Central memory CD4-positive, alpha-beta T cell (primary cell): ENCODE measurements at regions not wholly inside any gene's neighbourhood (a gene's known extent, or its start where the extent isn't known, plus 50 kb on each side); places are given as distances from the start of the nearest gene placed in this dataset.

Source experiments
- DNase-seq: peaks from one replicate; pipeline ENCODE4 v3.0.0; 2022

GRCh38 chr17:72212041-72212440, 91.2 kb downstream of the SOX9 start:
- no peak for DNase-seq

DNA sequence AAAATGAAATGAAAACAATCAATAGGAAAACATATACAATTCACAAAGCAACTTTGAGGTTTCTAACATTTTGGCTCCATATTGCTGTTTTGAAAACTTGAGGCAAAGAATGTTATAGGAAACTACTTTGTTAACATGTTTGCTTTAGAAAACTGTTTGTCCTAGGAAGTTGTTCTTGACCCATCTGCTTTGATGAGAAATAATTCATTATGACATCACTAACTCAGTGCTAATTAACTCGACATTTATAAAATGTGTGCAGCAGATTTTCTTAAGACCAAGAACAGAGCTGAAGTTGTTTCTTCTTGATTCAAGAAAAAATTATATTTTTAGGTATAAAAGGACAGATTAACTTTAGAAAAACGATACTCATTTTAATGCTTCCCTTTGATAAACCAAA, 94.7 kb downstream of the SOX9 start:
- DNase-seq: no peak

GRCh38 chr17:72215928-72216327, 95.1 kb downstream of the SOX9 start:
- no peak for DNase-seq

DNA sequence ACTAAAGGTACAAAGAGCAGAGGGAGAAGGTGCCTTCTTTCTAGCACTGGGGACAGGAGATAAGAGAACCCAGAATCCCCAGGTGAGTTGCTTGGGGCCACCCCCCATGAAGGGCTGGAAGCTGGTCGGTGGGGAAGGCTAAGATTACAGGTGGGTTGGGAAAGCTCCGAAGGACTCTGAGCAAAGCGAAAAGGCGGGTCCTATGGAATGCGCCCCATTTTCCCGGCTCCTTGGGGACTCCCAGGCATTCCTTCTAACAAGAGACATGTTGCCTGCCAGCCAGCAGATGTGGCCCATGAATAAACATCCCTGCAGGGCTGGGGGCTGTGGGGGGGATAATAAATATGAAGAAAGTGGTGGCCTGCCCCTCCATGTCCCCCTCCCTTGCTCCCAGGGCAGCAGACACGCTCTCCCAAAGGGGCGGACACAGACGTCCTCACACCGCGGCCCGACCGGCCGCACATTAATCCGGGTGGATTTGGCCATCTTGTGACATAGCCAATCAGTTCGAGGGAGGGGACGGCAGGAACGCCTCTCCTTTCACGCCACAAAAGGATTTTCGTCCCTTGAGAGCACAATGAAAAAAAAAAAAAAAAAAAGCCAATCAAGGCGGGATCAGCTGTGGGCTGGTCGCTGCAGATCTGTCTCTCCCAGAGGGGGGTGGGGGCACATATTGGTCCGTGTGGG, 98.5 kb downstream of the SOX9 start:
- DNase-seq: no peak

GRCh38 chr17:72219824-72220493, 99.1 kb downstream of the SOX9 start:
- no peak for DNase-seq

GRCh38 chr17:72222661-72223380, 102.0 kb downstream of the SOX9 start:
- DNase-seq: no peak

DNA sequence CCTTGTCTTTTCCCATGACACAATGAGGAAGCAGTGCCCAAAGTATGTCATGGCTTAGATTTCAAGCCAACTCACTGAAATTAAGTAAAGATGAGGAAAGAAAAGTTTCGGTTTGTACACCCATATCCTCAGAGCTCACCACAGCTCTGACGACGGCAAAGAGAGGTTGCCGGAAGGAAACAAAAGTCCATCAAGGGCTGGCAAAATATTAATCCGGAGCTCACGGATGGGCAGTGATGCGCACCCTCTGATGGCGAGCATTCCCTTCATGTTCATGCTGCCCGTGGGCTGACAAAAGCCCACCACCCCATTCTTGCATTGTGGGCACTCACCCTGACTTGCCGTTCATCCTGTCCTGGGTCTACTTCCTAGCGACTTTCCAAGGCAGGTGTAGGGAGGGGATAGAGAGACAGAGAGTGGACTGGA, 103.1 kb downstream of the SOX9 start:
- no peak for DNase-seq

DNA sequence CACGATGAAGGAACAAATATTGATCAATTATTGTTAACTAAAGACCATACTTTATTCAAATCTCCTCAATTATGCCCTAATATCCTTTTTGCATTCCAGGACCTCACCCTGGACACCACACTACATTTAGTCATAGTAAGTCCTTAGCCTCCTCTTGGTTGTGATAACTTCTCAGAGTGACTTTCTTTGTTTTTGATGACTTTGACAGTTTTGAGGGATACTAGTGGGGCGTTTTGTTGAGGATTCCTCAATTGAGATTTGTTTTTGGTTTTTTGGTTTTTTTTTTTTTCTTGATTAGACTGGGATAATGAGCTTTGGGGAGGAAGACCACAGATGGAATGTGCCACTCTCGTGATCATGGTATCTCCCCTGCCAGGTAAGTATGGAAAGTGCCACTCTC, 105.5 kb downstream of the SOX9 start:
- no peak for DNase-seq

DNA sequence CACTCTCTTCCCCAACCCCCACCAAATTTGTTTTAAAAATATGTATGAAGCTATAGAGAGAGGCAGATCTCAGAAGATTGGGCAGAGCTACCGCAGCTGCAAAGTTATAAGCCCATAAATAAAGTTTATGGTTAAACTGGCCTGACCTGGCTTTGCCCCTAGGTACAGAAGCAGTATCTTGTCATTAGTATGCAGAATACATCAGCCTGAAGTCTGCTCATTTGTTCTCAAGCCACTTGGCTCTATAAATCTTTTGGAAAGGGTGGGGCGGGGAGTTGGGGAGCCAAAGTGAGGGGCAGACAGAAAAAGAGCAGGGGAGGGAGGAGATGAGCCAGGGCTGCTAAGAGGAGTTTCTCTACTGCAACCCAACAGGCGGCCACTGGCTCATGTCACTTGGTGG, 113.2 kb downstream of the SOX9 start:
- no peak for DNase-seq

GRCh38 chr17:72234985-72235384, 114.2 kb downstream of the SOX9 start:
- no peak for DNase-seq

- DNase-seq: no peak
Measured at GRCh38 chr17:72236980-72237633, 116.3 kb downstream of the SOX9 start.

DNA sequence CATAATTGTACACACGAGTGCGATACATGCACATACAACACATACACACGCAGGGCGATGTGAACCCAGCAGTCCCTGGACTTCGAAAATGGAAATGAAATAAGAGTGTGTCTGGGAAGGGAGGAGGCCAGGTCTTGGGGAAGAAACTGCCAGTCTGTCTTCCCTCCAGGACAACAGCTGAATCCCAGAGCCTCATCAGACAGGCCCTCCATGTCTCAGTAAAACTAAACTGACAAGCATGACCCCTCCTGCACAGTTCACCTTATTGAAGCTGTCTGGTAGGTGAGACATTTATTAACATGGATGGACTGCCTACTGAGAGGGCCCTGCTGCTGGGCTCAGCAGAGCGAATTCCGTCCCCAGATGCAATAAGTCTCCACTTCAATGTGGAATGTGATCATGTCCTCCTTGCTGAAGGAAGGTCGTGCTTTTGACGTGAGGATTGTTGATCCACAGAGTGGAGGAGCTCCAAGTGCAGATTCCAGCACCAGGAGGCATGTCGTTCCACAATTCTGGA, 117.4 kb downstream of the SOX9 start:
- DNase-seq: no peak

DNA sequence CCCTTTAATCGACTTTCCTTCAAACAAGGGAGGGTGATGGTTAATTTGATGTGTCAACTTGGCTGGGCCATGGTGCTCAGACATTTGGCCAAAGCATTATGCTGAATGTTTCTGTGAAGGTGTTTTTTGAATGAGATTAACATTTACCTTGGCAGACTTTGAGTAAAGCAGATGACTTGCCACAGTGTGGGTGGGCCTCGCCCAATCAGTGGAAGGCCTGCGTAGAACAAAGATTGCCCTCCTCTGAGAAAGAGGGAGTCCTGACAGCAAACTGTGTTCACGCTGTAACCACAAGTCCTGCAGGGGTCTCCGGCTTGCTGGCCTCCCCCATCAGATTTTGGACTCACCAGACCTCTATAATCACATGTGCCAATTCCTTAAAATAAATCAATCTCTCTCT, 118.7 kb downstream of the SOX9 start:
- DNase-seq: no peak

GRCh38 chr17:72240333-72240732, 119.5 kb downstream of the SOX9 start:
- DNase-seq: no peak

GRCh38 chr17:72244494-72244893, 123.7 kb downstream of the SOX9 start:
- no peak for DNase-seq

- DNase-seq: no peak
Measured at GRCh38 chr17:72244956-72245355, 124.1 kb downstream of the SOX9 start.

DNA sequence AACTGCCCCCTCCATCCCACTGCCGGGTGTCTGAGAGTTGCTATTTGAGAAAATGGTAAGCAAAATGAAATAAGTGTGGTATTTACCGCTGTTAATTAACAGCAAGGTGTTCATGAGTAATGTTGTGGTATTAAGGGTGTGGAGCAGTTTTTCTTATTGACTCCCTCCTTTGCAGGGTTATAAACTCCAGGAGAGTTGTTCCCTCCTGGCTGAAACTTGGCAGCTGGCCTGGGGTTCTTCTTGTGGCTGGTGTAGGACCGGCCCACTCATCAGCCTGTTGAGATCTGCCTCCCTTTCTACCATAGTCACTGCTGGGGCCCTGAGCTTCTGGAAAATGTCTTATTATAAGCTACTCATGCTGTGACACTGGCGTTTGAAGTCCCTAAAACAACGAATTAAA, 128.6 kb downstream of the SOX9 start:
- no peak for DNase-seq

DNA sequence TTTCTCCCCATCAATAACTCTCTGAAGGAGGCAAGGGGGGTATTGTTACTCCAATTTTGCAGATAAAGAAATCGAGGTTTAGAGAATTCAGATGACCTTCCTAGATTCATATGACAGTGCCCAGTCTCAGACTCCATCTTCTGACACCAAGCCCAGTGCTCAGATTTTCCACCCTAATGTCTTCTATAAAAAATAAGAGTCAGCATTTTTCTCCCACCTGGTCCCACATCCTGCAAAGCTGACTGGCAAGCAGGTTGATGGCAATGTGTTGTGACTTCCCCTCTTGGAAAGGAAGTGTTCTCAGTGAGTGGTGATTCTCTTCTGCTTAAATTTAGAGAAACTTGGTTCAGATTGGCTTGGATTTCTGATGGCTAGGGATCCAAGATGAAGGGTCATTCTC, 129.4 kb downstream of the SOX9 start:
- no peak for DNase-seq

DNA sequence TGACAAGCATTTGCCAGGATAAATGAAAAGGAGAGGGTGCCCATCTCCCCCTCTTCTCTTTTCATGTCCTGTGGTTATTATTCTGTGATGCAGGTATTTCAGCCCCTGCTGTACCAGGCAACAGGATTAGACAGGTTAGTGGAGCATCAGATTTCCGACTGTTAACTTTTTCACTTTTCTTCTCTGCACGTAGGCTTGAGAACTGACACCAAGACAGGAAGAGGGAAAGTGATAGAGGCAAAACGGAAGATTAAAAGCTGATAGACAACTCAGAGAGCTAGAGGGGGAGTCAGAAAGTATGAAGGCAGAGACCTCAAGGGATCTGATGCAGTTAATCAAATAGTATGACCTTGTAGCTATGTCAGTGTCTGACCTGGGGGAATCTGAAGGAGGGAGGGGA, 132.8 kb downstream of the SOX9 start:
- no peak for DNase-seq

DNA sequence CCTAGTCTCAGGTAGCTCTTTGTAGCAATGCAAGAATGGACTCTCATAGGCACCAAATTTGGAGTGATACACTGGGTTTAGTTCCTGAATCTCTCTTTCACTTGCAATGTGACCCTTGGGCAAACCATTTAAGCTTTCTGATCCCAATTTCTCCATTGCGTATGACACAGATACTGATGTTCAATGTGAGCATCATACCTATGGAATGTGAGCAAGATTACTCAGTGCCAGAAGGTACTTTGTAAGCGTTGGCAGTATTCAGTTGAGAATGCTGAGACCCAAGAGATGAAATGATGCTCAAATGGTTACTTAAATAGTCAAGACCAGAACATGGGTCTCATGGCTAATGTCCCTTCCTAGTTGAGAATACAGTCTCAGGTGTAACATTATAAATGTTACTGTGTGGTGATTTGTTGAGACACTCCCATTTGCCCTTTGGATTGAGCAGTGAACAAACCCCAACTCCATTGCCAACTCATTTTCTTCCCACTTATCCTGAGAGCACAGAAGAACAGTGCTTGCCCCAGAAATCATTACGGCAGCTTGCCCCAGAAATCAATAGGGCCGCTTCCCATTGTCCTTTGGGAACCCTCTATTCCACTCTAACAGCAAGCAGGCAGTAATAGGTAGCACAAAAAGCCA, 134.1 kb downstream of the SOX9 start:
- no peak for DNase-seq

DNA sequence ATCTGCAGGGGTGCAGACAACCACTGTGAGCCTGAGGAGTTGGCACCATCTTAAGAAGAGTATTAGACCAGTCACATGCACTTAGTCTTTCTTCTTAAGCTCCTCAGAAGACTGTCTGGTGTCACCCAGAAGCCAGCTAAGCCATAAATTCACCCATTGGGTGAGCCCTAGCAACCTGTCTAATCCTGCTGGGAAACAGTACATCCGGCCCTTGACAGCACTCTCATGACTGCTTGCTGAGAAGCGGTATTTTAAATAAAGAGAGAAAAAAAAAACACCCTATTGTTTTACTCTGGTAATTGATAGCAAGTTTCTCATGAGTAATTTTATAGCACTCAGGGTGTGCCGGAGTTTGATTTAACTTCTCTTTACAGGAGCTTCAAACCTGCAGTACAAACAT, 134.7 kb downstream of the SOX9 start:
- DNase-seq: no peak

GRCh38 chr17:72258711-72259110, 137.9 kb downstream of the SOX9 start:
- DNase-seq: no peak

- no peak for DNase-seq
Measured at GRCh38 chr17:72259922-72260321, 139.1 kb downstream of the SOX9 start.
